Heart left ventricle (tissue), 13 donors: ENCODE measurements at regions not wholly inside any gene's neighbourhood (a gene's known extent, or its start where the extent isn't known, plus 50 kb on each side); places are given as distances from the start of the nearest gene placed in this dataset.

Source experiments
- CTCF ChIP-seq, 12 donors: fragments of 200-600 bp; sonication (generic) in 4 of 12; IDR thresholded peaks; one replicate each; pipeline versions ENCODE4 v1.5.0 to v1.8.0; 2018 to 2022; ENCODE audit warnings: antibody characterized with exemption in 12 of 12, mild to moderate bottlenecking in 5 of 12
- POLR2A ChIP-seq, 2 donors: fragments of 450-650 bp; IDR thresholded peaks; one replicate each; pipeline ENCODE4 v1.6.1; 2017; ENCODE audit warnings: antibody characterized with exemption in 2 of 2, mild to moderate bottlenecking in 2 of 2, moderate library complexity in 2 of 2
- donor health status: ischemic (EF 13 %, LVEDD 7.1; RV severe dilation, severe dysfunction).
- donor health status: DM: no; HTN: yes; CAD: no.
- donor health status: DM: no; HTN: no; CAD: no.
- donor health status: ischemic (EF 25% LVEDD 6.9; RV normal size, moderate dysfunction).
- donor health status: ischemic (EF 25% LVEDD 5.7; RV mildly dilated, moderate dysfunction).
- donor health status: ischemic (EF 35%, LVEDD 5.7; RV mildly dilated, moderate dysfunction).
- donor health status: nonischemic (EF 11% LVEDD 7.7; RV severe dilation, severe dysfunction).
- donor health status: DM: yes; HTN: yes; CAD: no.
- donor health status: PGD.
- donor health status: ischemic (EF 29% LVEDD 5.4; RV normal size, mild dysfunction).
- donor health status: nonischemic (EF 23%, LVEDD 6.1; RV moderate dilation, normal function).

DNA sequence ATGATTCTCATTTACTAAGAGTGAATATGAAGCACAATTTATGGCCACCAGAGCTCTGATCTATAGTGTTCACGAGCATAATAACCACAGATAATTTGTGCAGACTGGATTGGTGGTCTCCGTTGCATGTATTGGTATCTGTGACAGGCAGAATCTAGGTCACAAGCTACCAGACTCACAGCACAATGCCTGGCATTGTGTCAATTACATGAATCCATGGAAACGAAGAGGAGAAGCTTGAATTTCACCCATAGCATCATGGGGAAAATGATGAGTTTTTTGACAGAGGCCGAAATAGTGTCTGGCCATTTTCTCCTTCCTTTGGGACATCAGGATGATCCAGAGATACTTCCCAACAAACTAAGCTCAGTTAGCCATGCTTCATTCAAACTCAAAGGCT, 52.3 kb upstream of the TMEM170B start:
- TF ChIP-seq POLR2A (IDR thresholded peaks at IDR 0.05) (no peak), CTCF (IDR thresholded peaks at IDR 0.05) (no peak)
